Left lobe of liver (tissue), 2 donors: ENCODE measurements at regions not wholly inside any gene's neighbourhood (a gene's known extent, or its start where the extent isn't known, plus 50 kb on each side); places are given as distances from the start of the nearest gene placed in this dataset.
A peak's percentile ranks its signal among the peaks of the same experiment; 100 is the strongest.
"Not testable (repeated sequence)": the region's sequence is repeated elsewhere in the genome, so short reads cannot be mapped to it uniquely, and the experiment has no call there.

Source experiments
- ATAC-seq: fragments of 200-7000 bp; cut with Tn5 transposase; one replicate; pipeline ENCODE4 v1.9.1; 2020; ENCODE audit warnings: mild to moderate bottlenecking, moderate library complexity
- DNase-seq: peaks from one replicate; pipeline ENCODE4 v3.0.0-alpha.2; 2020; ENCODE audit warnings: low spot score
- donor health status: DM: no; HTN: no; CAD: no; lungs with moderate emphysema.
- donor health status: DM: no; HTN: yes; CAD: no.

GRCh38 chr18:34280000-34280399 is 55.3 kb upstream of the NOL4 start:
- no peak for DNase-seq
- ATAC-seq, result no peak

GRCh38 chr18:34280653-34281052 is 55.9 kb upstream of the NOL4 start:
- no peak for ATAC-seq
- no peak for DNase-seq

- ATAC-seq (no peak), DNase-seq (no peak)
Measured at GRCh38 chr18:34281290-34281689, 56.6 kb upstream of the NOL4 start.

DNA sequence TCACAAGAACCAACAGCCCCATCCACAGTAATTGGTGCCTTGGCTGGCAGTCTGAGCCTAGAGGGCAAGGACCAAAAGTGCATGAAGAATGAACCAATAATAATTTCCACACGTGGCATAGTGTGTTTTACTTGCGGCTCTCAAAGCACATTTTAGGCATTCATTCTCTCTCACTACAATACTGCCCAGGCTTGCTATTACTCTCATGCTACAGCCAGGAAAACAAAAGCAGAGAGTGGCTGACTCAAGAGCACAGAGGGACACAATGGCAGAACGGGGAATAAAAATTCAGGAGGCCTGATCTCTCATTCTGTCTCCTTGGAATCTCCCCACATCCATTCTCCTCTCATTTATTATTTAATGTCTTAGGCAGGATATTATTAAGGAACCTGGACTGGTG is 57.0 kb upstream of the NOL4 start:
- ATAC-seq (no peak), DNase-seq (no peak)

DNA sequence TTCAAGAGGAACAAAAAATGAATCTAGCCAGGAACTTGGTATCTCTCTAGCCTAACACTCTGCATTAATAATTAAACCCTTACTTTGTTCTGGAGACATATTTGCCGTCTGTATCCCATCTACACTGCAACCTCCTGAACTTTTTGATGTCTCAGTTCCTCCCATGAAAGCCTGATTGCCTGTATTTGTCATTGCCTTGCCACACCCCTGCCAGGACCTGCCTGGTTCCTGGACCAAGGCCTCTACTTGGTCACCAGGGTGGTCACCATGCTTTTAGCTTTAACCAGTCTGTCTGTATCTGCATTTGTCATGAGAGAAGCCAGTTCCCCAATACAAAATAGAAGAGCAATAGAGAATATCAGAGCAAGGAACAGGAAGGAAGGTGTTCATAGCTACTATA is 58.8 kb upstream of the NOL4 start:
- DNase-seq (no peak), ATAC-seq (no peak)

DNA sequence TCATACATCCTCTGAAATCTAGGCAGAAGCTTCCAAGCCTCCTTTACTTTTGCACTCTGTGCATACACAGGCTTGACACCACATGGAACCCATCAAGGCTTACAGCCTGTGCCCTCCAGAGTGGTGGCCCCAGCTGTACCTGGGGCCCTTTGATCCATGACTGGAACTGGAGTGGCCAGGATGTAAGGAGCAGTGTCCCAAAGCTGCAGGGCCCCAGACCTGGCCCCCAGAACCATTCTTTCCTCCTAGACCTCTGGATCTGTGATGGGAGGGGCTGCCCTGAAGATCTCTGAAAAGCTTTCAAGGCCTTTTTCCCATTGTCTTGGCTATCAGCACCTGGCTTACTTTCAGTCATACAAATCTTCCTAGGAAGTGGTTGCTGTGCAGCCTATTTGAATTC is 63.1 kb upstream of the NOL4 start:
- ATAC-seq (no peak), DNase-seq (no peak)

GRCh38 chr18:34292594-34292993 is 67.9 kb upstream of the NOL4 start:
- ATAC-seq (no peak), DNase-seq (no peak)

DNA sequence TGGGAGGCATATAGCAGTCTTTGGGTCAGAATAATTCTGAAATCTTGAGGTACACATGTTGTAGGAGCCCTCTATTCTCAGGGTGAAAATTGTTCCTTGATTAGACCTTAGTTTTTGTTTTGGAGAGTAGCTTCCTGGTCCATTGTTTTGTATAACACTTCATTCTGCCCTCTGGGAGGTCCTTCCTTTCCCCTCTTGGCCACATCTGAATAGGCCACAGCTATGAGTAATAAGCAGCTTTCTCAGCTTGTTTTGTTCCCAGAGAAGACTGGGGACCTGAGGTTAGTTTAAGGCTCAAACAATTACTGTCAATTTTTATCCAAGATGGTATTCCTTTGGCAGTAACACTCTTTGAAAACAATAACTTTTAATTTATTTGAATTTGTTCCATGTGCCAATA is 72.6 kb upstream of the NOL4 start:
- ATAC-seq (no peak), DNase-seq (no peak)

DNA sequence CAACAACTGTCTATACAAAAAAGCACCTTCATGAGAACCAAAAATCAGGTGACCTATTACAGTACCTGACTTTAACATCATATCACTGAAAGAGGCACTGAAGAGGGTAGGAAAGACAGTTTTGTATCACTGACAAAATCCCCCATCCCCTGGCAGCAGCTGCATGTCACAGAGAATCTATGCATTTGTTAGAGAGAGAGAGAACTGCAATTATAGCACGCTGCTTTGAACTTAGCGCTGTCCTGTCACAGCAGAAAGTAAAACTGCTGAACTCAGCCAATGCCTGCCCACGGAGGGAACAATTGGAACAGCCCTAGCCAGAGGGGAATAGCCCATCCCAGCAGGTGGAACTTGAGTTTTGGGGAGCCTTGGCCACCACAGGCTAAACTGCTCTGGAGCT is 75.1 kb upstream of the NOL4 start:
- DNase-seq (no peak), ATAC-seq (no peak)

DNA sequence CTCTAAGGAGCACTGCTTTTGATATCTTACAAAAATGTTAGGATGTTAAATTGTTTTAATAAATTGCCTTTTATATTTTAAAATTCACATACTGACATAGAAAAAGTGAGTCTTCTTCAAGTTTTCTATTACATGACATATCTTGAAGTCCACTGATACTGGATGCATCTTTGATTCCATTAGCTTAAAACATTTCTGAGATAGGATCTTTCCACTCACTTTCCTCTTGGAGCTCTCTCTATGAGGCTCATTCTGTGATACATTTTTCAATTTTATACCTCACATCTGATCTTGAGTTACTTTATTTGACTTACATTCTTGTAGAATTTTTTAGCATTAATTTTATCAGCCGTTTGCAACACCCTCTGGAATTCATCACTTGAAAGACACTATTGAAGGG is 86.8 kb upstream of the NOL4 start:
- ATAC-seq (no peak), DNase-seq (no peak)

GRCh38 chr18:34314847-34315246 is 90.1 kb upstream of the NOL4 start:
- ATAC-seq, result no peak
- DNase-seq, result no peak

DNA sequence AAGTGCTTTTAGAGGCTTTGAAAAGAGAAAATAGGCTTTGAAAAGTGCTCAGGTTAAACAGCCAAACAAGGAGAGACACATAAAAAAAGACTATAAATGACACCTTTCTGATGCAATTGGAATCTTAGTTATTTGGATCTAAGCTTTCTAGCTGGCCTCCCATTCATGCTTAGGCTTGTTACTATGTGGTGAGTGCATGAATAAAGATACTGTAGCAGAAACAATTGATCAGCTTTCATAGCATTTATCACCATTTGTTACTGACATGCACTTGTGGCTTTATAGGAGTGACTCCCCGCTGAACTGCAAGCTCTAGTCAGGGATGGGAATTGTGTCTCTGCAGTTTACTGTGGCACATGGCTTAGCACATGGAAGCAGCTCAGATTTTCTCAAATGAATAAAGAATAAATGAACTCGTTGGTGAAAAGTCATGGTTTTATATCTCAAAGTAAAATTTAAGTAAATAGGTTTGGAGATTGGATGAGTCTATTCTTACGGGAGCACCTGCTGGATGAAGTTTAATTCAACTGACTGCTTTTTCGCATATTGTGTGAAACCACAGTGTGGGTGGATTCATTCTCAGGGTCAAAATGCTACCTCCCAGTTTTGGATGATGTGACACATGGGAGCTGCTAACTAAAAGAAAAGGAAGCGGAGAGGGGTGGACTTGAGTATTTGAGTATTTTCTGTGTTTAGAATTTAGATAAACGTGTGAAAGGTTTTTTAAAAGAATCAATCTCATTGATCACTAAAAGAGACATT is 91.1 kb upstream of the NOL4 start:
- DNase-seq, result no peak
- no peak for ATAC-seq

DNA sequence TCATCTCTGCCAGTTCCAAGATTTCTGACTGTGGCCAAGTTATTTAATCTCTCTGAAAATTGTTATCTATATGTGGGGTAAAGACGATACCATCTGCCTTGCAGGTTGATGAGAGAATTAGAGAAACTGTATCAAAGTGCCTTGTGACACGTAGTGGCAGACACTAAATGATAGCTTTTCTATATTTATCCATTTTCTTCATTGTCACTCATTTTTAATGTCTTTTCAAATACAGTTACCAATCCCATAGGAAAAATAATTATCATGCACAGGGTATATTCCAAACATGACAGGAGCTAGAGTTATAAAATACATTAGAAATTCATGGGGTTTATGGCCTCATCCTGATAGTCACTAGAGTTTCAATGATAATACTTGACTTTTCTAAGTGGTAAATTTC is 95.6 kb upstream of the NOL4 start:
- no peak for ATAC-seq

GRCh38 chr18:34321066-34321465 is 96.4 kb upstream of the NOL4 start:
- ATAC-seq, result peak; percentile 26
- no peak for DNase-seq

More for the DNA sequence above, 95.6 kb upstream of the NOL4 start:
- DNase-seq, result no peak

- peak; percentile 94 for ATAC-seq
Measured at GRCh38 chr18:34322365-34323289, 97.9 kb upstream of the NOL4 start.

DNA sequence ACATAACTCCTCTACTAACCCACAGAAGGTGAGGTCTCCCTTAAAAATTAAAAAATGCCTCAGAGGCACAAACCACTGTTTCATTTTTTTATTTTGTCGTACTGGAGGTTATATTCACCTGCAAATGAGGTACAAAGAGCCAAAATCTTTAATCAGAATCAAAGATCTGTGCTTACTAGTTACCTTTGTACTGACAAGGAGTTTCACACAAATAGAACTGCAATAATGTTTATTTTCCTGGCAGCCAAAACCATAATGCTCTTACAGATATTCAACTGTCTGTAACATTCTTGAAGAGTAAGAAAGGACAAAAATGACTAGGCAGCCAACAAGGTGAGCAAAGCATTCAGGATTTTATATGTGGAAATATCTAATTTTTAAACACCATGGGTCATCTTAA is 105.1 kb upstream of the NOL4 start:
- ATAC-seq (peak; percentile 88), DNase-seq (no peak)

More at GRCh38 chr18:34322365-34323289, 97.9 kb upstream of the NOL4 start:
- DNase-seq, result peak; percentile 56

- DNase-seq, result no peak
- peak; percentile 29 for ATAC-seq
Measured at GRCh38 chr18:34330308-34330707, 105.6 kb upstream of the NOL4 start.

- DNase-seq, ATAC-seq: not testable (repeated sequence)
Measured at GRCh38 chr18:34330907-34331306, 106.2 kb upstream of the NOL4 start.

DNA sequence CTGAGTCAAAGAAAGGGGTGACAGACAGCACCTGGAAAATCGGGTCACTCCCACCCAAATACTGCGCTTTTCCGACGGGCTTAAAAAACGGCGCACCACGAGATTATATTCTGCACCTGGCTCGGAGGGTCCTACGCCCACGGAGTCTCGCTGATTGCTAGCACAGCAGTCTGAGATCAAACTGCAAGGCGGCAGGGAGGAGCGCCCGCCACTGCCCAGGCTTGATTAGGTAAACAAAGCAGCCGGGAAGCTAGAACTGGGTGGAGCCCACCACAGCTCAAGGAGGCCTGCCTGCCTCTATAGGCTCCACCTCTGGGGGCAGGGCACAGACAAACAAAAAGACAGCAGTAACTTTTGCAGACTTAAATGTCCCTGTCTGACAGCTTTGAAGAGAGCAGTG is 106.6 kb upstream of the NOL4 start:
- not testable (repeated sequence) for ATAC-seq, DNase-seq

- ATAC-seq (no peak), DNase-seq (no peak)
Measured at GRCh38 chr18:34339155-34339554, 114.4 kb upstream of the NOL4 start.

- DNase-seq (no peak), ATAC-seq (no peak)
Measured at GRCh38 chr18:34342960-34343359, 118.2 kb upstream of the NOL4 start.

DNA sequence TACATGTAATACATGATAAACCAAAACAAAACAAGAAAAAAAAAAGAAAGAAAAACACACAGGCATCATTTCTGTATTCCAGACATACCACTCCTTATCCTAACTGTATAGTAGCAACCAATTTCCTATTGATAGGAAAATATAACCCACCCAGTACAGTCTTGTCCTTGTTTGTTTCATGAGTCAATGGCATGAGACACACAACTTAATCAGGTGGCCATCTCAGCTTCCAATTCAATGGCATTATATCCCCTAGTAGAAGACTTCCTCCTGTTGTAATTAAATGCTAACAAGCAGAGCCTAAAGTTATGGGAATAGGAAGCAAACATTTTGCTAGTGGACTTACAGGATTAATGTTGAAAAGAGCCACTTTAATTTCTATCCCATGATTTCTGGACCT is 121.0 kb upstream of the NOL4 start:
- ATAC-seq, result no peak
- DNase-seq, result no peak
